HUES48 (cell line): ENCODE measurements at regions not wholly inside any gene's neighbourhood (a gene's known extent, or its start where the extent isn't known, plus 50 kb on each side); places are given as distances from the start of the nearest gene placed in this dataset.

Experiments used
- H3K27ac ChIP-seq: one replicate; pipeline ENCODE4 v1.7.0; 2013; ENCODE audit warnings: low read depth, low read length, inconsistent platforms
- H3K27me3 ChIP-seq: 2 replicates; pipeline ENCODE4 v1.6.1; 2013; ENCODE audit warnings: mild to moderate bottlenecking, low read length; ENCODE audit not compliant: control insufficient read depth, insufficient read depth
- H3K36me3 ChIP-seq: 2 replicates; pipeline ENCODE4 v1.6.1; 2013; ENCODE audit warnings: low read length; ENCODE audit not compliant: control insufficient read depth, insufficient read depth
- H3K4me1 ChIP-seq: 2 replicates; pipeline ENCODE4 v1.6.1; 2013; ENCODE audit warnings: mild to moderate bottlenecking, low read length; ENCODE audit not compliant: control insufficient read depth, insufficient read depth
- H3K4me3 ChIP-seq: 2 replicates; pipeline ENCODE4 v1.5.1; 2013; ENCODE audit warnings: mild to moderate bottlenecking, low read depth, low read length
- H3K9ac ChIP-seq: 2 replicates; pipeline ENCODE4 v1.6.1; 2013; ENCODE audit warnings: mild to moderate bottlenecking, low read depth, low read length, moderate library complexity
- H3K9me3 ChIP-seq: 2 replicates; pipeline ENCODE4 v1.6.1; 2013; ENCODE audit warnings: low read length; ENCODE audit not compliant: control insufficient read depth, insufficient read depth

GRCh38 chr2:7444626-7445025 is 527.4 kb downstream of the RNF144A start:
- Histone ChIP-seq H3K9me3 (no peaks in the 10 kb centered on the region), H3K27me3 (no peaks in the 10 kb centered on the region), H3K4me3 (no peak overlapping the region), H3K36me3 (no peaks in the 10 kb centered on the region), H3K9ac (no peak overlapping the region), H3K4me1 (peaks cover 12% of the 10 kb centered on the region), H3K27ac (no peak overlapping the region)

DNA sequence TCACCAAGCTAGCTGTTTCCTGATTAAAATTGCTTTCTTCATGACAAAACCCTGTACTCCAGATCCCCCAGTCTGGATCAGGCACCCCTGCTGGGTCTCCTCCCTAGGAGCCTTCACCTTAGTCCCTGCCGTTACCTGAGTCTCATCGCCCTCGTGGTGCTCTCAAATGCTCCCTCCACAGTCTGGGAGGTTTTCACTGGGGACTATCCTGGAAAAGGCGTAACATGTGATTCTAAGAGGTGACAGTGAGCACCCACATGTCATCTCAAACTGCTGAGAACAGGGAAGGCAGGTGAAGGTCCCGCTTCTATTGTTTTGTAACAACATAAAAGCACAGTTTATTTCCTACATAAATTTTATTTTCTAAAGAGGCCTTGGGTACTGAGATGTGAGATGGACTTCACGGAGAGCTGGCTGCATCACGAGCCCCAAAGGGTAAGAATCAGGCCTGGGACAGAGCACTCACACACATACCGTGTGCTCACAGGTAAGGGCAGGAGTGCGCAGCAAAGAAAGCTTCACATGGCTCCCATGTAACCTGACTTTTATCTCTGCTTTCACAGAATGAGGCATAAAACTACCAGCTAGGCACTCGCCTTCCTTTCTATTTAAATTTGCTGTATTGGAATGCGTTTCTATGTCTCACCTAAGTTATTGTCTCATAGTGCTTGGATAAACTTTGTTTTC is 531.5 kb downstream of the RNF144A start:
- no peaks in the 10 kb centered on the region for H3K27me3 ChIP-seq
- no peak overlapping the region for H3K27ac ChIP-seq
- H3K9ac ChIP-seq, result no peak overlapping the region
- no peaks in the 10 kb centered on the region for H3K9me3 ChIP-seq
- no peaks in the 10 kb centered on the region for H3K36me3 ChIP-seq
- peaks cover 15% of the 10 kb centered on the region for H3K4me1 ChIP-seq
- no peak overlapping the region for H3K4me3 ChIP-seq

GRCh38 chr2:7449298-7449697 is 532.1 kb downstream of the RNF144A start:
- peaks cover 15% of the 10 kb centered on the region for H3K4me1 ChIP-seq
- no peak overlapping the region for H3K4me3 ChIP-seq
- no peak overlapping the region for H3K27ac ChIP-seq
- no peaks in the 10 kb centered on the region for H3K27me3 ChIP-seq
- H3K9me3 ChIP-seq, result no peaks in the 10 kb centered on the region
- no peak overlapping the region for H3K9ac ChIP-seq
- H3K36me3 ChIP-seq, result no peaks in the 10 kb centered on the region

- Histone ChIP-seq H3K36me3 (no peaks in the 10 kb centered on the region), H3K9me3 (no peaks in the 10 kb centered on the region), H3K4me3 (no peak overlapping the region), H3K9ac (no peak overlapping the region), H3K27ac (no peak overlapping the region), H3K27me3 (no peaks in the 10 kb centered on the region), H3K4me1 (peaks cover 15% of the 10 kb centered on the region)
Observed at GRCh38 chr2:7450188-7450832, 533.1 kb downstream of the RNF144A start.

DNA sequence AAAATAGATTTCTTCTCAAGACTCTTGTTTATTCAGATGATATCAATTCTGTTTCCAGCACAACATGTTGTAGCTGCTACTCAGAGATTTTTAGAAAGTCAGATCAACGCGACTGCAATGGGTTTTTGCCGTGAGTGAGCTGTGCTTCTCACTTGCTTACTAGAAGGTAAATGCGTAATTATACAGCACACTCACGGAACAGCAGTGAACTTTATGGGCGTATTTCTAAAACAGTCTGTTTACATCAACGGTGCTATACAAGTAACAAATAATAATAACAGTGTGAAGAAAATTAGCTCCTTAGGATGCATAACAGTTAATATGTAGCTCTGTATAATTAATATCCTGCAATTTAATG is 533.6 kb downstream of the RNF144A start:
- no peaks in the 10 kb centered on the region for H3K36me3 ChIP-seq
- H3K27ac ChIP-seq, result no peak overlapping the region
- H3K4me1 ChIP-seq, result peaks cover 15% of the 10 kb centered on the region
- no peaks in the 10 kb centered on the region for H3K9me3 ChIP-seq
- no peak overlapping the region for H3K9ac ChIP-seq
- H3K4me3 ChIP-seq, result no peak overlapping the region
- H3K27me3 ChIP-seq, result no peaks in the 10 kb centered on the region

DNA sequence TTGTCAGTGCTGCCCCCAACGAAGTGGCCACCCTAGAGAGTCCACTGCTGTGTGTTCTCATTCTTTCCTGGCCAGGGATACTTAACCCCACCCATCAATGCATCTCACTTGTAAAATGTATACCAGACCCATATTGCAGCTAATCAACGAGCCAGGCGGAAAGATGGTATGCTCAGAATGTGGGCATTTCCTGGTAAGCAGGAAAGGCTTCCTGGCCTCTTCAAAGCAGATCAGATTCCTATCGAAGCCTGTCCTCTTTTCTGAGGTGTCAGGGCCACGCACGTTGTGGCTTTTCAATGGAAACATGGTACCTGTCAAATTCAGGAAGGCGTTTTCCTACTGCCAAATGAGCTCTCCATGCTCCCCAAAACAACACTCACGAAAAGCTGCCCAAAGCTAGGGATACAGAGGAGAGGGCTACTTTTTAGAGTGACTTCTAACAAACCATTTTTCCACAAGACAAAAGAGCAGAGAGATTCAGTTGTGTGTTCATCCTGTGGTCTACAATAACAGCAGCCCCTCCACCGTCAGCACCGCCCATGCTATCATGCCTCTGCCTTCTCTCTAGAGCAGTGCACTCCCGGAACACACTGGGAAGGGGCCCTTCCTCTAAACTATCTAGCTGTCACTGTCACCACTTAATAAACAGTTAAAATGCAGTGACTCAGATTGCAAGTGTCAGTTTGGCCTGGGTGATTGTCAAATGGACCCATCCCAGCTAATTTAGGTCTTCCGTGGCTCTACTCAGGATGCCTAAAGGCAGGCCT is 535.1 kb downstream of the RNF144A start:
- H3K4me1 ChIP-seq, result peaks cover 15% of the 10 kb centered on the region
- no peaks in the 10 kb centered on the region for H3K9me3 ChIP-seq
- no peak overlapping the region for H3K9ac ChIP-seq
- H3K27me3 ChIP-seq, result no peaks in the 10 kb centered on the region
- no peak overlapping the region for H3K27ac ChIP-seq
- H3K36me3 ChIP-seq, result no peaks in the 10 kb centered on the region
- no peak overlapping the region for H3K4me3 ChIP-seq

DNA sequence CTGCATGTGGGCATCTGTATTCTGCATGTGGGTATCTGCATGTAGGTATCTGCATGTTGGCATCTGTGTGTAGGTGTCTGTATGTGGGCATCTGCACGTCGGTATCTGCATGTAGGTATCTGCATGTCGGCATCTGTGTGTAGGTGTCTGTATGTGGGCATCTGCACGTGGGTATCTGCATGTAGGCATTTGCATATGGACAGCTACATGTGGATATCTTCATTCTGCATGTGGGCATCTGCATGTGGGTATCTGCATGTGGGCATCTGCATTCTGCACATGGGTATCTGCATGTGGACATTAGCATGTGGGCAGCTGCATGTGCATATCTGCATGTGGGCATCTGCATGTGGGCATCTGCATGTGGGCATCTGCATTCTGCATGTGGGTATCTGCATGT is 537.4 kb downstream of the RNF144A start:
- Histone ChIP-seq H3K4me3 (no peak overlapping the region), H3K4me1 (peaks cover 3% of the 10 kb centered on the region; the same call in 1 of the 2 replicates), H3K9me3 (no peaks in the 10 kb centered on the region), H3K27ac (no peak overlapping the region), H3K27me3 (no peaks in the 10 kb centered on the region), H3K36me3 (no peaks in the 10 kb centered on the region), H3K9ac (no peak overlapping the region)

GRCh38 chr2:7456762-7457161 is 539.5 kb downstream of the RNF144A start:
- H3K9ac ChIP-seq, result no peak overlapping the region
- H3K4me3 ChIP-seq, result no peak overlapping the region
- H3K27me3 ChIP-seq, result no peaks in the 10 kb centered on the region
- H3K27ac ChIP-seq, result no peak overlapping the region
- H3K4me1 ChIP-seq, result no peaks in the 10 kb centered on the region
- no peaks in the 10 kb centered on the region for H3K36me3 ChIP-seq
- no peaks in the 10 kb centered on the region for H3K9me3 ChIP-seq

DNA sequence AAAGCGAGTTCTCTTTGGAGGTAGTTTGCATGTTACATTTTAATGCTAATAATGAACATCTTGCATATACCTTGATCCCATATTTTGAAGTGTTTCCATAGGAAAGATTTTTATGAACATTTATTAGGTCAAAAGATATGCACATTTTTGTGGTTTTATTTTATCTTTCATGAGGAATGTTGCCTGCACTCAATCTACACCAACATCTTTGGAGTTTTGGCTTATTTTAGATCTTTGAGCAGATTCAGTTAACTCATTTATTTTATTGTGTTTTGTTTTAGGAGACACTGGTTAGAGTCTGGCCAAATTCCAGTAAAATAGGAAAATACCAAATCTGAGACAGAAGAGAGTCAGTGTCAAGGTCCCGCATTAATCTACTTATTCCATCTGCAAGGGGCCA is 540.9 kb downstream of the RNF144A start:
- Histone ChIP-seq H3K36me3 (no peaks in the 10 kb centered on the region), H3K9ac (no peak overlapping the region), H3K27ac (no peak overlapping the region), H3K4me1 (no peaks in the 10 kb centered on the region), H3K9me3 (no peaks in the 10 kb centered on the region), H3K27me3 (no peaks in the 10 kb centered on the region), H3K4me3 (no peak overlapping the region)

DNA sequence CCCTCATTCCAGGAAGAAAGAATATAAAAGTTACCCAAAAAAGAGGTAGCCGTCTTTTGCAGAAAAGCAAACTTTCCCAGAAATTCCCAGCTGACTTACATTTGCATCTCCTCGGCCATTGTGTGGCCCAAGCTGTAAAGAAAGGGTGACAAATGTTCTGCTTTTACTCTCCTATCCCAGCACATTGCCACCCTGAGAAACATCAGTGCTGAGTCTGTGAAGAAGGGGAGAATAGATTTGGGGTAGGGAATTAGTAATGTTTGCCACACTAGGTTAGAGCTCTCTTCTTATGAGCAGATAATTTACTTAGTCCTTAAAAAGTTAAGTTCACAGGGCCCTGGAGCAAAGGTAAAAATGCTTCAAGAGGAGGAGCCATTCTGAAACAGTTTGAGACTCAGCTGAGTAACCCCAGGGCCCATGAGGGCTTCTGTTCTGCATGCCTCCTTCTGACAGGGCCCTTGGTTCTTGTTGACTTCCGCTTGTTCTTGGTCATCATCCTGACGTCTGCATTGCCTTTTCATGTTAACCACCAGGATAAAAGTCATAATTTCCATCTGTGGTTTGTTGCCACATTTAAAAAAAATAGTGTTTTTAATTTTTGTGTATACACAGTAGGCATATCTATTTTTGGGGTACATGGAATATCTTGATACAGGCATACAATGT is 550.7 kb downstream of the RNF144A start:
- H3K27me3 ChIP-seq, result no peaks in the 10 kb centered on the region
- no peak overlapping the region for H3K27ac ChIP-seq
- H3K9ac ChIP-seq, result no peak overlapping the region
- H3K36me3 ChIP-seq, result no peaks in the 10 kb centered on the region
- no peaks in the 10 kb centered on the region for H3K9me3 ChIP-seq
- H3K4me3 ChIP-seq, result no peak overlapping the region
- 0 out of 2 replicates have a peak, but pooled peaks cover 1% of the 10 kb centered on the region for H3K4me1 ChIP-seq

GRCh38 chr2:7468448-7468828 is 551.2 kb downstream of the RNF144A start:
- no peak overlapping the region for H3K9ac ChIP-seq
- no peaks in the 10 kb centered on the region for H3K36me3 ChIP-seq
- peaks cover 7% of the 10 kb centered on the region; the same call in 1 of the 2 replicates for H3K4me1 ChIP-seq
- no peak overlapping the region for H3K4me3 ChIP-seq
- no peak overlapping the region for H3K27ac ChIP-seq
- no peaks in the 10 kb centered on the region for H3K9me3 ChIP-seq
- H3K27me3 ChIP-seq, result no peaks in the 10 kb centered on the region
